HG03196 (cell line): ENCODE measurements at regions not wholly inside any gene's neighbourhood (a gene's known extent, or its start where the extent isn't known, plus 50 kb on each side); places are given as distances from the start of the nearest gene placed in this dataset.

Source experiments
- ATAC-seq: cut with Tn5 transposase; IDR thresholded peaks from one replicate; pipeline ENCODE4 v1.9.1; 2021; ENCODE audit not compliant: unreplicated experiment

DNA sequence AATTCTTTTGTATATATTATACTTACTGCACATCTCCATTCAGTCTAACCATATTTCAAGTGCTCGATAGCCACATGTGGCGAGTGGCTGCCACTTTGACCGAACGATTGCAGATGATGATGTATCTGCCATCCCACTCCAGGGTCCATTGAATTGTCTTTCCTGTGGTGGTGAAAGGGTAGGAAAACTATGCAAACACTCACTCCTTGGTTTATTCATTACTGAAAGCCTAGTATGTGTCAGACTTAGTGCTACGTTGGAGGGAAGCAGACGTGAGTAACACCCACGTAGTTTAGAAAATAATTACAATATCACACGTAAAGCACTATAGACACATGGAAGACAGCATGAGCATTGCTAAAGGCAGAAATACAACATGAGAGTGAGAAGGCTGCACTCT is 353.7 kb downstream of the CSNK1G3 start:
- ATAC-seq = no peak

DNA sequence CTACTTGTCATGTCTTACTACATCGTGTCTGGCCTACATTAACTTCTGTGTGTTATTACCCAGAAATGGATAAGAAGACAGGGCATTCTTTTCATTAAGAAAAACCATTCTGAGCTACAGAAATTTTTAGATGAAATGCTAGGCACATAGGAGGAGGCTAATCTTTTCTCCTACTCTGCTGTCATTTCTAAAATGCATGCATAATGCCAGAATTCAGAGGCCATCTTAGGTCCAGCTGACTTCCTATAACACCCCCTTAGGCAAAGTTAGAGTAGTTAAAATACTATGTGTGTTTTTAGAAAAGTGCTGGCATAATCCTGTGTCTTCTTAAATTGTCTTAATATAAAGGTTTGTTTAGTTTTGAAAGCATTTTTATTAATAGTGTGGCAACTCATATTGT is 352.6 kb downstream of the CSNK1G3 start:
- no peak for ATAC-seq

DNA sequence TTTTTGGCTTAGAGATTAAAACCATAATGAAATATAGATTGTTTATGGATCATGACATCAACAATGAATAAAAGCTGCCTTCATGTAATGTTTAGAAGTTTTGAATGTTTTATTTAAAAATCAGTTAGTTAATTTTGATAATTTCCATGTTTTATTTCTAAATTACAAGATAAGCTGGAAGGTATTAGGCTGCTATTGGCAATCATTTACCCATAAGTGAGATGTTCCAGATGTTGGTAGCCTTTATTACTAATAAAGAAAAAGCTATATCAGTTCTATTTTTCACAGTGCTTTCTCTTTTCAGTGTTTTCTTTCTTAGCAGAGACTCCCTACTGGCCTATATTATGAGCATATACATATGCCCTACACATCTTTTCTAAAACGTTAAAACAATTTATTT is 347.0 kb downstream of the CSNK1G3 start:
- ATAC-seq = no peak

DNA sequence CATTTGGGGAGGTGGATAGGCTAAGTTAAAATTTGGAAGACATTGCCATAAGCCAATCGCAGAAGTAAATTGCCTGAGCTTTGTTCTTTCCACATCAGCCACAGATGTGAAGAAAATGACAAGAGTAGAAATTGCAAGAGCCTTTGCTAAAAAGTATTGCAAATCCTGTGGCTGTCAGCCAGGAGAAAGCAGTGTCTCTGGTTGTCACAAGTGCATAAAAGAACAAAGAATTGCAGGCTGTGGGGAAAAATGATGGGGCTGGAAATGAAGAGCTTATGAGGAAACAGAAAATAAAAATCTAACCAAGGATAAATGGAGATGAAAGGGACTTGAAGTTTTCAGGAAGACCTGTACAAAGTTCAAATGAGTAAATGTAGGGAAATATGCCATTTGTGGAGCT is 344.8 kb downstream of the CSNK1G3 start:
- ATAC-seq = no peak

DNA sequence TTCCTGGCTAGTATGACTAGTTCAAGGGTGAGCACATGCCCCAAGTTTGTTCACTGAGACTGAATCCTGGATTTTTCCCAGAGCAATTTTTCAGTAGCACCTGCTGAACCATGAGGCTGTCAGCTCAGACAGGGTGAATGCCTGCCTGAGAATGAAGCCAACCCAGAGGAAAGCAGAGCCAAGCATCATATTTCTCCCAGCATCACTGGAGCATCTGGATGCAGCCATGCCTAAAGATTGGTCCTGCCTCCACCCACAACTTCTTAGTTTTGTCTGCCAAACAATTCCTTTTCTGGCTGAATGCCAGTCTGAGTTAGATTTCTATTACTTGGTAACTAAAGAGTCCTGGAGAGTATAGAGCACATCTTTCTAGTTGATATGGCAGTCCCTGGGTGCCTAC is 343.6 kb downstream of the CSNK1G3 start:
- no peak for ATAC-seq

DNA sequence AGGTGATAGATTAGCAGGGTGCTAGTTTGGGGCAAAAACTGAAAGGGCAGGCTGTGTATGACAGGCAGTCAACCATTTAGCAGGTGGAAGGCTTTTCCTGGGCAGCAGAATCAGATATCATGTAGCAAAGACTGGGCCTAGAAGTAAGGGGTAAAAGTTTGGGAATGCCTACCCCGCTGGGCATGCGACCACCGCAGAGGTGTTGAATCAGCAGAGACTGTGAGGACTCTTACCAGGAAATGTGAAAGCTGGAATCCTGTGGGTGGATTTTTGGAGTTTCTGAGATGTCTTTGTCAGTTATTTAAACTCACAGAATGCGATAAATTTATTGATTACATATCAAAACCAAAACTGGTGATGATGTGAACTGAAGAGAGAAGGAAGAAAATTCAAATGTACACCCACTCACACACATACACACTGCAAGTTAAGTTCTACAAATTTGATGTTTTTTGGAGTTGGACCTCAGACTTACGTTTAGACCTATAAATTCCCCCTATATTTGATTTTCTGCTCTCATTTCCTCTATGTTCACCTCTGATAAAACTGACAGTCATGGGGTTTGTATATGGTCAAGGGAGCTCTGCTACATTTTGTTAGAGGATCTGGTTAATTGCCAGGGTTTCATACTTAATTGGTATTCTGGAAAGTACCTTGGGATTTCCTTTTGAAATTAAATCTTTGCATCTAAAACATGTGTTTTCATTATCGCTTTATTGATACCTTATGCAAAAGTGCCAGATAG is 333.6 kb downstream of the CSNK1G3 start:
- no peak for ATAC-seq

DNA sequence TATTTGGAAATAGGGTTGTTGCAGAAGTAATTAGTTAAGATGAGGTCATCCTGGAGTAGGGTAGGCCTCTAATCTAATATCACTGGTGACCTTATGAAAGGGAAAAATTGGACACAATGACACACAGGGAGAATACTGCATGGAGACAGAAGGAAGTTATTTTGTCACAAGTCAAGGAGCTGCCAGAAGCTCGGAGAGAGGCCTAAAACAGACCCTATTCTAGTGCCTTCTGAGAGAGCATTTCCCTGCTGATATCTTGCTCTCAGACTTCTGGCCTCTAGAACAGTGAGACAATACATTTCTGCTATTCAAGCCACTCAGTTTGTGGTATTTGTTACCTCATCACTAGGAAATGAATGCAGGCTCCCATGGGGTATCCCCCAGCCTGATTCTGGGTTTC is 332.9 kb downstream of the CSNK1G3 start:
- no peak for ATAC-seq

DNA sequence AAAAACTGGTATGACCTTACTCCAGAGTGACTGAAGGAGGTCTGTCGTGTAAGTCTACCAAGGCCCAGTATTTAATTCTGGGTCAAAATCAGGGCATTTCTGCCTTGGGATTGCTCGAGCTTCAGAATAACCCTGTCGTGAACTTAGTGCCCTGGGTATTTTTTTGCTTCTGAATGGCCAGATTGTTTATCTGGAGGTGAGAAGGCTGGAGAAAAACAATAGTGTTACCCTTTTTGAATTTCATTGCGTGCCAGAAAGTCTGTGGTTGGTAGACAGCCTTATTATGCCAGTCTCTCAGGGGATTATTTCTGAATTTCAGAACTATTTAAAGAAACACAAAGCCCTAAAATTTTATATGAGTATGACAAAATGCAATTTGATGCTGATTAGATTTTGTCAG is 323.4 kb downstream of the CSNK1G3 start:
- no peak for ATAC-seq

DNA sequence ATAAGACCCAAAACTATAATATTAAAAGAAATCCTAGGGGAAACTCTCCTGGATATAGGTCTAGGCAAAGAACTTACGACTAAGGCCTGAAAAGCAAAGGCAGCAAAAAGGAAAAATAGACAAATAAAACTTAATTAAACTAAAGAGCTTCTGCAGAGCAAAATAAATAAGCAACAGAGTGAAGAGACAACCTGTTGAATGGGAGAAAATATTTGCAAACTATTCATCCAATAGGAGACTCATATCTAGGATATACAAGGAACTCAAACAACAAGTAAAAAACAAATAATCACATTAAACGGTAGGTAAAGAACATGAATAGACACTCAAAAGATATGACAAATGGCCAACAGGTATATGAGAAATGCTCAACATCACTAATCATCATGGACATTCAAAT is 318.6 kb downstream of the CSNK1G3 start:
- no peak for ATAC-seq

DNA sequence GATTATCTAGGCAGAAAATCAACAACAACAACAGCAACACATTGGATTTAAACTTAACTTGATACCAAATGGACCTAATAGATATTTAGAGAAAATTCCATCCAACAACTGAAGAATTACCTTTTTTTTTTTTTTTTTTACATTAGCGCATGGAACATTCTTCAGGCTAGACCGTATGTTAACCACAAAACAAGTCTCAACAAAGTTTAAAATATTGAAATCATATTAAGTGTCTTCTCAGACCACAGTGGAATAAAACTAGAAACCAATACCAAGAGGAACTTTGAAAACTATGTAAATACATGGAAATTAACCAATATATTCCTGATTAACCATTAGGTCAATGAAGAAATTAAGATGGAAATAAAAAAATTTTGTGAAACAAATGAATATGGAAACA is 315.8 kb downstream of the CSNK1G3 start:
- no peak for ATAC-seq

DNA sequence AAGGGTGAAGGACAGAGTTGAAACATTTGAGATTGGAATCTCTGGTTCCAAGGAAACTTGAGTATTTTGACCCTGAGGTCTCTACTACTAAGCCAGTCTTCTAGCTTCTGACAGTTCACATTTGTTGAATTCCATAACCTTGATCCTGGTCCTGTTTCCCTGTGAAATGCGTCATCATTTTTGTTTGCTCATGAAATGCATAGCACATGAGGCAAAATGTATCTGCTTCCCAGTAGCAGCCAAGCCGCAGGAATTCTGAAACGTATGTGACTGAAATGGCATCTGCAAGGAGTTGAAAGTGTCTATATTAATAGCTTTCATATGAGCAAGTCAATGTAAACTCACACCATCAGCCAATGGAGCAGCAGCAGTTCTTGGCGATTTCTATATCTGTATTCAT is 307.9 kb downstream of the CSNK1G3 start:
- ATAC-seq = no peak

DNA sequence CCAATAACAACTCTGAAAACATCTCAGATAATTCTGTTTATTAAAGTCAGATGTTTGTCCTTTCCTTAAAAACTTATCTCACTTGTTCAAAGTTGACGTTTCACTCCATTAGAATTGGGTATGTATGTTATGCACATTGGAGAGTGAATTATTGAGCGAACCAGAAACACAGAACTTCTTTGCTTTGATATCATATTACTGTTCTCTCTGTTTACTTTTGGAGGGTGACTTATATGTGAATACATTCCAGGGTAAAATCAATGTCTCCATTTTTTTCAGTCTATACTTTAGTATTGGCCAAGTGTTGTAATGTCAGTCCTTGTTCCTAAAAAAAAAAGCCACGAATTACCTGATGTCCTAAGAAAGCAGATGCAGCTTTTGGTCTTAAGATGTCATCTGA is 307.4 kb downstream of the CSNK1G3 start:
- ATAC-seq = no peak

DNA sequence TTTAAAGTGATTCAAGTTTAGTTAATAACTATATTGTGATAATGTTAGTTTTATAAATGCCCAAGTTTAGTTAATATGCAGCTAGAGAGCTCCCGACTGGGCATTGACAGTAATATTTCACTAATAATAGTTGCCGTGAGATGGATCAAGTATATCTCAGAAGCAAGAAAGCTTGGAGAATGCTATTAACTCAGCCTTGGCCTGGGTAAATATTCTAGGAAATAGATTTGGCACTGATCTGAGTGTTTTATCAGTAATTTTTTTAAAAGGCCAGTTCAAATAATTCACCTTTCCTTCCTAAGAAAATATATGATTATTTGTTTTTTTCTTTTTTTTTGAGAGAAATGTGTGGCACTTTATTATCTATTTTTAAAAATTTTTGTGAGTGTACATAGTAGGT is 305.3 kb downstream of the CSNK1G3 start:
- no peak for ATAC-seq

DNA sequence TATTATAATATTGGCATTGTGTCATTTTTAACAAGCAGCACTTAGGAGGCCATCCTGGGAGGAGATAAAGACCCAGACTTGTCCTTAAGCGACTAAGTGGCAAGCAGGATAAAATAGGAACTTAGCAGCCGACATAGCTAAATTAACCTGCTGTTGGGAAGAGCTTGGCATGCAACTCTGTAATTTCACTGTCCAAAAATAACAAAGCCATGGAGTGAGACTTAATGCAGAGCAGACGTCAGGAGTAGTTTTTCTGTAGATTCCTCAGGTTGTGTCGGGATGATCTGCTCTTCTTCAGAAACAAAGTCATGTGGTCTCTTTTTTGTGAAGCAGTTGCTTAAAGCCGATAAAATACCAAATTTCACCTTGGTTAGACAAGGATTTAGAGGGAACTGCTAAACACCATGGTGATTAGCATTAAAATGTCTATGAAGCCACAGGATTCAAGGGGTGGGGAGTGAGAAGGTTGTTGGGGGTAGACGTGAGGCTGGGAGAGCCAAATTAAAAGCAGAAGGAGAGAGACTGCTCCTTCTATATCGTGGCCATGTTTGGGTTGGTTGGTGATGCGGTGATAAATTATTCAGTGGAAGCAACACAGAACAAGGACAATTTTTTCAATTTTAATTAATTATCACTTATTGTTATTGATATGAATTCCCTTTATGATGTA is 303.0 kb downstream of the CSNK1G3 start:
- no peak for ATAC-seq

DNA sequence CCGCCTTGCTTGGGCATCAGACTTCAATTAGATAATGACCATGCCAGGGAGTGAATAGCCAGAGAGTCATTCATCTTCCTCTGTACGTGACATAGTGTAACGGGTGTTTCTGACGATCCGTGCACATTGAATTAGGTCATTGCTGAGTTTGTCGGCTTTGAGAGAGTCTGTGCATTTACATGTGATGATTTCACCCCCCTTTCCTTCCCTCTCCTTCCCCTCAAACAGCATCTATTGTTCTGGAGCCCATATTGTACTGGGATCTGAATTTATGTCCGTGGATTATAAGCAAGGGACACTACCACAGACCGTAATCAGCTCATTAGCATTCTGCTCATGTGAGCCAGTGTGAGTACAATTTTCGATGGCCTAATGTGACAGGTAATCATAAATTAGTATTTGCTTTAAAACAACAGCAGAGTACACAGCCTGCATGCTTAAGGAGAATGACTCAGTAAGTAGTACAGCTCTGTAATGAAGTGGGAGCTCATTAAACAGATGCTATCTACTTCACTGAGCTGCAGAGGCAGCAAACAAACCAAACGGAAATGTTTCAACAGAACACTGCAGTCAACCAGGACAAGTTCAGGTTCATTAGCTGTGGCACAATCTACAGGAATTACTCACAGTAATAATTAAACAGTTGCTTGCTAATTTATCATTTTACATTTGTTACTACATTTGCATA is 302.1 kb downstream of the CSNK1G3 start:
- no peak for ATAC-seq

DNA sequence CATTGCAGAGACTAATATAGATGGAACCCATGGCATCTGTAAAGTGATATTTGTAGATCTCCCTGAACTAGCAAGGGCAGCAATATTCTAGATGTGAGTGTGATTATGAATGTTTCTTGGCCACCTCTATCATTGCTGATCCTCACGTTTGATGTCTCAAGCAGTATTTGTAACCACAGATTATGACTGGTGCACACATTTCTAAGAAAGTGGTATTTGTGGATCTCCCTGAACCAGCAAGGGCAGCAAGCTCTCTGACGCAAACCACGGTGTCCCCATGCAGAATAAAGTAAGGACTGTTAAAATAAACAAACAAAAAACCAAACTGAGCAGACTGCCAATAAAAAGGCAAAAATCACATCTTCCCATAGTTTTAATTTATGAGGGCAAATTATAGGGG is 301.3 kb downstream of the CSNK1G3 start:
- ATAC-seq = no peak

DNA sequence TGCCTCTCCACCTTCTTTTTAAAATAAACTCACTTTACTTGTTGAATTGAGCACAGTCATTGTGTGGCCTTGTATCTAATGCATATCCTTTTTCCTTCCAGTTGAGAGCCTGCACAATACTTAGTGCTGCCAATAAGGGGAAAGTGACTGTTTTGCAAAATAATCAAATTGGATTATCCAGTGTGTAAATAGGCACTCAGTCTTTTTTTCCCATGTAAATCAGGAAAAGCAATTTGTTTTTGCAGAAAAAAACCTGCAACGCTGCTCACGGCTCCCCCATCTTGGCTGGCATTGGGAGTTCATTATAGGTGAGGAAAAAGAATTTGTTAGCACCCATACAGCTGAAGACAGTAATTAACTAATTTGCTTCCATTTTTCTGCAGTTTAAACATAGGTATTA is 299.9 kb downstream of the CSNK1G3 start:
- ATAC-seq = no peak

DNA sequence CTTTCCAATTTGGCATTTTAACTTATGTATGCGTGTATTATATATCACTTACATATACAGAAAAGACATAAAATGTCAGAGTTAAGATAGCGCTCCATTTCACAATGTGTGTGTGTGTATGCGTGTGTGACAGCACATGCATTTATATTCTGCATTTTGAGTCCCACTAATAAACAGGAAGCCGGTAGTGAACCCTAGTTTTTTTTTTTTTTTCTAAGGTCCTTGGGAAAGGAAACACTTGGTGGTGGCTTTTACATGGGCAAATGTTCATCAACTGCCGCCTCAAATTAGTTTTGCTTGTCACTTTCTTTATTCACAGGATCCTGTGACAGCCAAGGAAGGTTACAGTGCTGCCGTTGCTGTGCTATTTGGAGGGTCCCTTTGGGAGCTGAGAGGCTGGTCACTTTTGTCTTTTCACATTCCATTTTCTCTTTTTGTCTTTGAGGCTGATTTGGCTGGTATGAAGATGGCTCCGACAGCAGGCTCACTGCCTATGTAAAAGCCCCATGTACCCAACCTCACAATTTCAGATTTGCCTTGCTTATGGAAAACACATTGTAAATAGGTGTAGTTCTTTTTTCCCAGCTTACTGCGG is 298.9 kb downstream of the CSNK1G3 start:
- ATAC-seq = no peak

DNA sequence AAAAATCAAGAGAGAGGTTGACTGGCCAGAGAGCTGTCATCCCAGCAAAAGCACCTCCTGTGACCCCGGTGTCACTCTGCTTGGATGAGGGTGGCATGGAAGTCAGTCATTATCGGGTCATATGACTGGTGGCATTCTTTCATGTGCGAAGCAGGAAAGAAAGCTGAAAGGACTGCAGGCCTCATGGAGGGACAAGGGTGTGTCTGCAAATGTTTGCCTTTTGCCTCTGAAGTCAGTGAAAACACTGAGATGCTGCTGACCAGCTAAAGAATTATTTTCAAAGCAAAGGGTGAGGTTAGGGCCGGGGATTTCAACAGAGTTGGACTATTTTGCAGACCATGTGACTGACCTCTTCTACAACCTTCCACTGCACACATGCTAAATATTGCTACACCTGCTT is 298.3 kb downstream of the CSNK1G3 start:
- no peak for ATAC-seq

DNA sequence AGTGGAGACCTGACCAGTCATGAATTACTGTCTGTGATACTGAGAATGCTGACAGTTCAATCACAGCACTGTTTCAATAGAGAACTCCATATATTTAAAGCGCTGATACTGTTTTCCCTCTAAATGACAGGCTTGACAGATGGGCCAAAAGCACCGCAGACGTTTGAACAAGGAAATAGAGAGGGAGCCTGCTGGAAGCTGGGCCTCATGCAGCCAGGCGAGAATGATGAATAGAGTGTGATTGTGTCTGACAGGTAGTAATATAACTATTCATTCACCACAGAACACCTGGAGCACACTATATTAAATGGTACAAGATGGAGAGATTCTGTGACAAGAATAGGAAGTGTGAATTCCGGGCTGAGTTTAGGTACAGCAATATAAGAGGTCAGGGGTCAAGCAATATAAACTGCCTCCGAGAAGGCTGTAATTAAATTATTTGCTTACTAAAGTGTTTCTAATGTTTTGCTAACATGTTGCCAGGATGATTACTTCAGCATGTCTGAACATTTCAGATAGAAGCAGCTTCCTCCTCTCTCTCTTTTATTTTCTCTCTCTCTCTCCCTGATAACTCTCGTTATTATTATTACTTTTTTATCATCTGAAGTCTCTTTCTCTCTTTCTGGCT is 297.7 kb downstream of the CSNK1G3 start:
- ATAC-seq = no peak
